ENCODE measurements at regions not wholly inside any gene's neighbourhood (a gene's known extent, or its start where the extent isn't known, plus 50 kb on each side); places are given as distances from the start of the nearest gene placed in this dataset.

- TF ChIP-seq CTCF (IDR thresholded peaks at IDR 0.05): no peak
- TF ChIP-seq POLR2A (IDR thresholded peaks at IDR 0.05): no peak
- TF ChIP-seq POLR2AphosphoS5 (IDR thresholded peaks at IDR 0.05): no peak
Observed at GRCh38 chr19:30861919-30862318, 487.3 kb downstream of the TSHZ3 start.

Data from prostate gland (tissue), 2 donors.